ENCODE measurements at regions not wholly inside any gene's neighbourhood (a gene's known extent, or its start where the extent isn't known, plus 50 kb on each side); places are given as distances from the start of the nearest gene placed in this dataset.

DNA sequence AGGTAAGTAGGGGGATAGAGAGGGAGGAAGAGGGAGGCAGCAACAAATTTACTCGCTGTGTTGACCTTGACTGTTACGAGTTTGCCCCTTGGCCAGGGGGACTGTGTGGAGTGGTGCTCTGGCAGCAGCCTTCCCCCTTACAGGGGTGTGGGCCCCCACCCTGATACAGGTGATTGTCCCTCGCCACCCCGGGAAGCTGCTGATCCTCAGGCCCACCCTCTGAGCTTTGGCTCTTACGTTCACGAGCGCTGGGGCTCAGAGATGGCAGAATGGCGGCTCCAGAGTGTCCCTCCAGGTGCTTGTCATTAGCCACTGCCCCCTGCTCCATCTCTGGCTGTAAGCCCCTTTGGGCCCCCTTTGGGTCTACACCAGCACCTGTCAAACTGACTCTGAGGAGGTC is 88.6 kb downstream of the GLI2 start:
- Histone ChIP-seq H3K36me3 (ENCODE audit: control insufficient read depth in 4 of 4, insufficient read depth in 4 of 4, low read length in 3 of 4) (no peaks in the 10 kb centered on the region), H3K4me3 (ENCODE audit: control insufficient read depth in 1 of 7, extremely low read depth in 1 of 7, insufficient read depth in 4 of 7, low read depth in 2 of 7, low read length in 6 of 7) (no peak overlapping the region), H3K9me3 (ENCODE audit: control extremely low read depth in 1 of 5, control insufficient read depth in 4 of 5, insufficient read depth in 2 of 5, low read depth in 1 of 5, low read length in 4 of 5) (no peaks in the 10 kb centered on the region), H3K4me1 (ENCODE audit: control extremely low read depth in 1 of 4, control insufficient read depth in 4 of 4, insufficient read depth in 4 of 4, low read length in 3 of 4) (no peaks in the 10 kb centered on the region), H3K27me3 (replicated peaks in 2 of 5; ENCODE audit: control insufficient read depth in 4 of 5, insufficient read depth in 5 of 5, low read length in 4 of 5) (peaks cover 0 to 6% (median 0%) of the 10 kb centered on the region in 5 experiments), H3K27ac (ENCODE audit: insufficient read depth in 1 of 2, low read depth in 1 of 2, low read length in 2 of 2, poor library complexity in 1 of 2, severe bottlenecking in 2 of 2) (no peak overlapping the region)
- ChIA-PET POLR2A (no interaction called here), CTCF (no interaction called here)
- 97% methylated on average over 8 of the region's 8 CpGs for WGBS (ENCODE audit: insufficient coverage)
- no peak for DNase-seq

DNA sequence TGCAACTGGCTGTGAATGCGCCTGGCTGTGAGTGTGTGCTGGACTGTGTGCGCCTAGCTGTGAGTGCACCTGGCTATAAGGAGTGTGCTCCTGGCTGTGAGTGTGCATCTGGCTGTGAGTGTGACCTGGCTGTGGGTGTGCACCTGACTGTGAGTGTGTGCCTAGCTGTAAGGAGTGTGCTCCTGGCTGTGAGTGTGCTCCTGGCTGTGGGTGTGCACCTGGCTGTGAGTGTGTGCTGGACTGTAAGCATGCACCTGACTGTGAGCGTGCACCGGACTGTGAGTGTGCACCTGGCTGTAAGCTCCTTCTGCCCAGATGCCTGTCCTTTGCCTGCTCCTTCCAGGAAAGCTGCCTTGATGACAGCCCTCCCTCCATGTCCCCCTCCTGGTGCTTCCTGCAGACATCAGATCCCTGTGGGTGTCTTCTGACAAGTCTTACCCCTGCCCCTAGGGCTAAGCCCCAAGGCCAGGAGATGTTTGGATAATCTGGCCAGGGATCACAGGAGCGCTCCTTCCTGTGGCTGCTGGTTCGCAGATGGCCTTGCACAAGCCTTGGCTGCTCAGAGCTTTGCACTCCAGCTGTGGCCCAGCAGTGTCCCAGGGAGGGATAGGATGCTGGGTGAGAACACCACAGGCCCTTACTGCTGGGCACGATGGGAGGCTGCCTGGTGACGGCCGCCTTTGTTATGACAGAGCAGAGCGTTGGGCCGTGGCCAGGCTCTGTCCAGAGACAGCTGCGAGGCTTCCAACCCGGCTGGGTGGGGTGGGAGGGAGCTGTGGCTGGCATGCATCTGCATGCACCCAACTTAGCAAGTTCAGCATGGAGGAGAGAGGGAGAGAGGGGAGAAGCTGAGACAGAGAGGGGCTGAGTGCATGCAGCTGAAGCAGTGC is 89.9 kb downstream of the GLI2 start:
- POLR2A ChIA-PET = no interaction called here
- no peak for DNase-seq
- Histone ChIP-seq H3K36me3 (ENCODE audit: control insufficient read depth in 4 of 4, insufficient read depth in 4 of 4, low read length in 3 of 4) (no peaks in the 10 kb centered on the region), H3K27ac (ENCODE audit: insufficient read depth in 1 of 2, low read depth in 1 of 2, low read length in 2 of 2, poor library complexity in 1 of 2, severe bottlenecking in 2 of 2) (no peak overlapping the region), H3K9me3 (ENCODE audit: control extremely low read depth in 1 of 5, control insufficient read depth in 4 of 5, insufficient read depth in 2 of 5, low read depth in 1 of 5, low read length in 4 of 5) (no peaks in the 10 kb centered on the region), H3K27me3 (replicated peaks in 2 of 5; ENCODE audit: control insufficient read depth in 4 of 5, insufficient read depth in 5 of 5, low read length in 4 of 5) (peaks cover 0 to 6% (median 0%) of the 10 kb centered on the region in 5 experiments), H3K4me1 (ENCODE audit: control extremely low read depth in 1 of 4, control insufficient read depth in 4 of 4, insufficient read depth in 4 of 4, low read length in 3 of 4) (no peaks in the 10 kb centered on the region), H3K4me3 (ENCODE audit: control insufficient read depth in 1 of 7, extremely low read depth in 1 of 7, insufficient read depth in 4 of 7, low read depth in 2 of 7, low read length in 6 of 7) (no peak overlapping the region)
- CTCF ChIA-PET = no interaction called here
- WGBS (ENCODE audit: insufficient coverage) = 97% methylated on average over 11 of the region's 13 CpGs

DNA sequence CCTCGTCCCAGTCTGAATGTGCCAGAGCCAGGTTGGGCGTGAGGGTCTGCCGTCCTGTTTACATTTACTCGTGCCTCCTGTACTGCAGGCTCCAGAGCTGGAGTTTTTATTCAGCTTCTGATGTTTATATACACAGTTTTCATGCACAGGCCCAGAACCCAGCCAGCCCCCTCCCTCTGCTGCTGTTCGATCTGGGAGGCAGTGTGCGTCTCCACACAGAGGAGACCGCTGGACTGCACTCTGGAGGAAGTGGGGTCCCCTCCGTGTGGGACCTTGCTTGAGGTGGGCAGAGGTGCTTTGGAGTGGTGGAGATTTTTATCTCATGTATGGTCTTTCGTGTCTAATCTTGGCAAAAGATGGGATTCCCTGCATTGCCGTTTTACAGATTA is 90.6 kb downstream of the GLI2 start:
- no peak for DNase-seq
- Histone ChIP-seq H3K9me3 (ENCODE audit: control extremely low read depth in 1 of 5, control insufficient read depth in 4 of 5, insufficient read depth in 2 of 5, low read depth in 1 of 5, low read length in 4 of 5) (no peaks in the 10 kb centered on the region), H3K4me1 (ENCODE audit: control extremely low read depth in 1 of 4, control insufficient read depth in 4 of 4, insufficient read depth in 4 of 4, low read length in 3 of 4) (no peaks in the 10 kb centered on the region), H3K27me3 (replicated peaks in 2 of 5; ENCODE audit: control insufficient read depth in 4 of 5, insufficient read depth in 5 of 5, low read length in 4 of 5) (peaks cover 0 to 6% (median 0%) of the 10 kb centered on the region in 5 experiments), H3K36me3 (ENCODE audit: control insufficient read depth in 4 of 4, insufficient read depth in 4 of 4, low read length in 3 of 4) (no peaks in the 10 kb centered on the region), H3K27ac (ENCODE audit: insufficient read depth in 1 of 2, low read depth in 1 of 2, low read length in 2 of 2, poor library complexity in 1 of 2, severe bottlenecking in 2 of 2) (no peak overlapping the region), H3K4me3 (ENCODE audit: control insufficient read depth in 1 of 7, extremely low read depth in 1 of 7, insufficient read depth in 4 of 7, low read depth in 2 of 7, low read length in 6 of 7) (no peak overlapping the region)
- POLR2A ChIA-PET = no interaction called here
- CTCF ChIA-PET = no interaction called here
- WGBS (ENCODE audit: insufficient coverage) = 94% methylated on average over 7 of the region's 10 CpGs

DNA sequence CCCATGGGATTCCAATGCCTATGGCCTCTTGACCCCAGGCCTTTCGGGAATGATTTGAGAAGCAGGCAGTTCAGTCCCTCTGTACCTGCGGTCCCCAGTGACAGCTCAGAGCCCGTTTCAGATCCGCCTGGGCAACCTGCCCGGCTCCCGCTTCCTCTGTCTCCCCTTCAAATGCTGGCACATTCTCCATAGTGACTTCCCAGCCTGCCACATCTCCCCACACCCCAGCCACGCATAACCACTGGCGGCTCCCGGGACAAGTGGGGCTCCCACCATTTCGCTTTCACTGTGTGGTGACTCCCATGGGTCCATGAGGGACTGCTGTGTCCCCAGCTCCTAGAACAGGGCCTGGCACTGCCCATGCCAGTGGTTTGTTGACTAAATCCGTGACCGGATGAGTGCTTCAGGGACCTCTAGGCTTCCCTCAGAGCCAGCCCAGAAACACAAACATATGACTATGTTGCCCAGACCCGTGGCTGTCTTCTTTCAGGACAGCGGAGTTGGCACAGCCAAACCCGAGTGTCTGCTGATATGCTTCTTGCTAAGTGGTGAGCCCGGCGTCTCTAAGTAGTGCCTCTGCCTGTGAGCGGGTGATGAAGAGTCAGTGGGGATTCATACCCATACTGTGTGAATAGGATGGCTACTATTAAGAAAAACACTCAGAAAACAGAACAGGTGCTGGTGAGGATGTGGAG is 91.2 kb downstream of the GLI2 start:
- peaks cover 0 to 2% (median 0%) of the 10 kb centered on the region in 5 experiments for H3K27me3 ChIP-seq (replicated peaks in 2 of 5; ENCODE audit: control insufficient read depth in 4 of 5, insufficient read depth in 5 of 5, low read length in 4 of 5)
- CTCF ChIA-PET = no interaction called here
- H3K9me3 ChIP-seq (ENCODE audit: control extremely low read depth in 1 of 5, control insufficient read depth in 4 of 5, insufficient read depth in 2 of 5, low read depth in 1 of 5, low read length in 4 of 5) = no peaks in the 10 kb centered on the region
- POLR2A ChIA-PET = no interaction called here
- DNase-seq = no peak
- H3K4me1 ChIP-seq (ENCODE audit: control extremely low read depth in 1 of 4, control insufficient read depth in 4 of 4, insufficient read depth in 4 of 4, low read length in 3 of 4) = no peaks in the 10 kb centered on the region
- 96% methylated on average over 18 of the region's 18 CpGs for WGBS (ENCODE audit: insufficient coverage)
- no peak overlapping the region for H3K4me3 ChIP-seq (ENCODE audit: control insufficient read depth in 1 of 7, extremely low read depth in 1 of 7, insufficient read depth in 4 of 7, low read depth in 2 of 7, low read length in 6 of 7)
- no peaks in the 10 kb centered on the region for H3K36me3 ChIP-seq (ENCODE audit: control insufficient read depth in 4 of 4, insufficient read depth in 4 of 4, low read length in 3 of 4)
- H3K27ac ChIP-seq (ENCODE audit: insufficient read depth in 1 of 2, low read depth in 1 of 2, low read length in 2 of 2, poor library complexity in 1 of 2, severe bottlenecking in 2 of 2) = no peak overlapping the region

DNA sequence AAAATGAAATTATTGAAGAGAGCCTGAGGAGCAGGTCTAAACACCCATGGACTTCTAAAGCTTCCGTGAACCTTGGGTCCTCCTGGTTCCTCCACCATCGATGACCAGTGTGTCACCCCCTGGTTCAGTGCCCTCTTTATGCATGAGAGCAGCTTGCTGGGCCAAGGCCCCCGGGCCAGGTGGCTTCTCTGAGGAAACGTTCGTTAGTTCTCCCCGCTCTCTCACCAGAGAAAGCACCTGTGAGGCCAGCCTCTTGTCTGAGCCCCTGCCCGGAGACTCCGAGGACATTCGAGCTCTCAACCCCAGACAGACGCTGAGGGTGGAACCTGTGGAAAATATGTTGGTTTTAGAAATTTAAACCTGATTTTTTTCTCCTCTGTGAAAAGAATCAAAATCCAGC is 92.4 kb downstream of the GLI2 start:
- H3K27ac ChIP-seq (ENCODE audit: insufficient read depth in 1 of 2, low read depth in 1 of 2, low read length in 2 of 2, poor library complexity in 1 of 2, severe bottlenecking in 2 of 2) = no peak overlapping the region
- ChIA-PET POLR2A (interaction anchor here (0.6 kb wide), 1 partner anchor 1240 kb away, joined by 3 read pairs; no protein-coding TSS in a partner anchor), CTCF (no interaction called here)
- no peaks in the 10 kb centered on the region for H3K4me1 ChIP-seq (ENCODE audit: control extremely low read depth in 1 of 4, control insufficient read depth in 4 of 4, insufficient read depth in 4 of 4, low read length in 3 of 4)
- H3K9me3 ChIP-seq (ENCODE audit: control extremely low read depth in 1 of 5, control insufficient read depth in 4 of 5, insufficient read depth in 2 of 5, low read depth in 1 of 5, low read length in 4 of 5) = no peaks in the 10 kb centered on the region
- H3K36me3 ChIP-seq (ENCODE audit: control insufficient read depth in 4 of 4, insufficient read depth in 4 of 4, low read length in 3 of 4) = no peaks in the 10 kb centered on the region
- 97% methylated on average over 9 of the region's 10 CpGs for WGBS (ENCODE audit: insufficient coverage)
- H3K27me3 ChIP-seq (replicated peaks in 2 of 5; ENCODE audit: control insufficient read depth in 4 of 5, insufficient read depth in 5 of 5, low read length in 4 of 5) = no peaks in the 10 kb centered on the region
- H3K4me3 ChIP-seq (ENCODE audit: control insufficient read depth in 1 of 7, extremely low read depth in 1 of 7, insufficient read depth in 4 of 7, low read depth in 2 of 7, low read length in 6 of 7) = no peak overlapping the region
- no peak for DNase-seq

DNA sequence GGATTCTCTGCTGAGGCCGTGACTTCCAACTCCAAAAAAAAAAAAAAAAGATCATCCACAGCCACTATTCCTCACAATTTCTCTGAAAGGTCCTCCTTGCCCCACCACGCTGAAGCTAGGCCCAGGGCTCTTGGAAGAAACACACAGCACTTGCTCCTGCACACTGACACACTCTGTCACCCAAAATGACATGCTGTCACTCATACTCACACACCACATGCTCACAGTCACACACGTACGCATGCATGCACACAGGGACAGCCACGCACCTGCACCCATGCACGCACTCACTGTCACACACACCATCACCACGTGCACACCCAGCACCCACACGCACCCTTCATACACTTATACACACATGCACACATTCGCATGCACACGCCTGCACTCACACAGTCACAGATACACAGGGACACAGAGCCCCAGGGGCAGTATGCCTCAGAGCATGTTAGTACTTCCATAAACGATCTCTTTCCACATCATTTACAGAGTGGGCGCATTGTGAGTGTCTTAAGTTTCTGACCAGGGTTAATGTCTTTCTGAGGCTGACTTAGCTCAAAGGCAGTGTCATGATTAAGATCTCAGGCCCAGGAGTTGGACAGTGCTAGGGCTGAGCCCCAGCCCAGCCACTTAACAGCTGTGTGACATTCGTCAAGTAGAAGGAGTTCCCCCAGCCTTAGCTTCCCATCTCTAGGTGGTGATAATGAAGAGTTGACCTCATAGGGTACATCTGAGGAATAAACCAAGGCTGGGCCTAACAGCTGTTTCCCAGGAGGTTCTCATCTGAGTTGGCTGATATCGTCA is 93.4 kb downstream of the GLI2 start:
- H3K4me3 ChIP-seq (ENCODE audit: control insufficient read depth in 1 of 7, extremely low read depth in 1 of 7, insufficient read depth in 4 of 7, low read depth in 2 of 7, low read length in 6 of 7) = no peak overlapping the region
- H3K36me3 ChIP-seq (ENCODE audit: control insufficient read depth in 4 of 4, insufficient read depth in 4 of 4, low read length in 3 of 4) = no peaks in the 10 kb centered on the region
- no peaks in the 10 kb centered on the region for H3K9me3 ChIP-seq (ENCODE audit: control extremely low read depth in 1 of 5, control insufficient read depth in 4 of 5, insufficient read depth in 2 of 5, low read depth in 1 of 5, low read length in 4 of 5)
- H3K4me1 ChIP-seq (ENCODE audit: control extremely low read depth in 1 of 4, control insufficient read depth in 4 of 4, insufficient read depth in 4 of 4, low read length in 3 of 4) = no peaks in the 10 kb centered on the region
- ChIA-PET POLR2A (no interaction called here), CTCF (no interaction called here)
- H3K27ac ChIP-seq (ENCODE audit: insufficient read depth in 1 of 2, low read depth in 1 of 2, low read length in 2 of 2, poor library complexity in 1 of 2, severe bottlenecking in 2 of 2) = no peak overlapping the region
- WGBS (ENCODE audit: insufficient coverage) = 96% methylated on average over 12 of the region's 14 CpGs
- no peaks in the 10 kb centered on the region for H3K27me3 ChIP-seq (replicated peaks in 2 of 5; ENCODE audit: control insufficient read depth in 4 of 5, insufficient read depth in 5 of 5, low read length in 4 of 5)
- DNase-seq = no peak

DNA sequence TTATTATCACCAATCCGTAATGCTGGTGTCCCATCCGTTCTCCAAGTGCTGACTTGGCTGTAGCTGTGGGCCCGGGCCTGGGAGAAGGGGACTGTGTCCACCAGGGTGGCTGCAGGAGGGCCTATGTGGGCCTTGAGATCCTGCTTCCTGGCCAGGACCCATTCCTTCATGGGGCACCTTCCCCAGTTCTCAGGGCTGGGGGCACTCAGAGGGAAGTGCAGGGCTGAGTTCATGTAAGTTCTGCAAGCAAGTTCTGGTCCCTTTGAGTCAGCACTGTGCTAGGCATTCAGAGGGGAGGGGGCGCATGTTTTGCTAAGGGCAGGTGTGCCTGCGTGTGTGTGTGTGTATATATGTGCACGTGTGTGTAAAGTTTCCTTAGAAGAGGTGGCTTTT is 94.0 kb downstream of the GLI2 start:
- Histone ChIP-seq H3K27me3 (replicated peaks in 2 of 5; ENCODE audit: control insufficient read depth in 4 of 5, insufficient read depth in 5 of 5, low read length in 4 of 5) (no peaks in the 10 kb centered on the region), H3K27ac (ENCODE audit: insufficient read depth in 1 of 2, low read depth in 1 of 2, low read length in 2 of 2, poor library complexity in 1 of 2, severe bottlenecking in 2 of 2) (no peak overlapping the region), H3K9me3 (ENCODE audit: control extremely low read depth in 1 of 5, control insufficient read depth in 4 of 5, insufficient read depth in 2 of 5, low read depth in 1 of 5, low read length in 4 of 5) (no peaks in the 10 kb centered on the region), H3K36me3 (ENCODE audit: control insufficient read depth in 4 of 4, insufficient read depth in 4 of 4, low read length in 3 of 4) (no peaks in the 10 kb centered on the region), H3K4me3 (ENCODE audit: control insufficient read depth in 1 of 7, extremely low read depth in 1 of 7, insufficient read depth in 4 of 7, low read depth in 2 of 7, low read length in 6 of 7) (no peak overlapping the region), H3K4me1 (ENCODE audit: control extremely low read depth in 1 of 4, control insufficient read depth in 4 of 4, insufficient read depth in 4 of 4, low read length in 3 of 4) (no peaks in the 10 kb centered on the region)
- no peak for DNase-seq
- 100% methylated on average over 5 of the region's 6 CpGs for WGBS (ENCODE audit: insufficient coverage)
- CTCF ChIA-PET = no interaction called here
- POLR2A ChIA-PET = no interaction called here
